Endothelial cell (in vitro differentiated cells): ENCODE measurements at regions not wholly inside any gene's neighbourhood (a gene's known extent, or its start where the extent isn't known, plus 50 kb on each side); places are given as distances from the start of the nearest gene placed in this dataset.

Experiments
- DNase-seq: peaks from one replicate; pipeline ENCODE4 v3.0.0; 2021; ENCODE audit warnings: low spot score
- H3K27ac Mint-ChIP-seq: one replicate; pipeline ENCODE4 v1.8.0; 2021; ENCODE audit warnings: mixed read lengths, inconsistent platforms; ENCODE audit not compliant: unreplicated experiment
- H3K27me3 Mint-ChIP-seq: one replicate; pipeline ENCODE4 v1.8.0; 2021; ENCODE audit warnings: mild to moderate bottlenecking, moderate library complexity, mixed read lengths, inconsistent platforms; ENCODE audit not compliant: unreplicated experiment
- H3K36me3 Mint-ChIP-seq: one replicate; pipeline ENCODE4 v1.8.0; 2021; ENCODE audit warnings: mild to moderate bottlenecking, low read depth, mixed read lengths, inconsistent platforms; ENCODE audit not compliant: unreplicated experiment
- H3K4me1 Mint-ChIP-seq: one replicate; pipeline ENCODE4 v1.8.0; 2021; ENCODE audit warnings: mild to moderate bottlenecking, mixed read lengths, inconsistent platforms; ENCODE audit not compliant: unreplicated experiment
- H3K4me3 Mint-ChIP-seq: one replicate; pipeline ENCODE4 v1.8.0; 2021; ENCODE audit warnings: mild to moderate bottlenecking, mixed read lengths, inconsistent platforms; ENCODE audit not compliant: unreplicated experiment
- H3K9me3 Mint-ChIP-seq: one replicate; pipeline ENCODE4 v1.8.0; 2021; ENCODE audit warnings: mixed read lengths, inconsistent platforms; ENCODE audit not compliant: unreplicated experiment
- TF ChIP-seq, protein P1 (sequence below): fragments of 200-600 bp; sonication (generic); IDR thresholded peaks from one replicate; pipeline ENCODE4 v1.5.0; 2021; ENCODE audit warnings: antibody characterized with exemption; ENCODE audit not compliant: unreplicated experiment

DNA sequence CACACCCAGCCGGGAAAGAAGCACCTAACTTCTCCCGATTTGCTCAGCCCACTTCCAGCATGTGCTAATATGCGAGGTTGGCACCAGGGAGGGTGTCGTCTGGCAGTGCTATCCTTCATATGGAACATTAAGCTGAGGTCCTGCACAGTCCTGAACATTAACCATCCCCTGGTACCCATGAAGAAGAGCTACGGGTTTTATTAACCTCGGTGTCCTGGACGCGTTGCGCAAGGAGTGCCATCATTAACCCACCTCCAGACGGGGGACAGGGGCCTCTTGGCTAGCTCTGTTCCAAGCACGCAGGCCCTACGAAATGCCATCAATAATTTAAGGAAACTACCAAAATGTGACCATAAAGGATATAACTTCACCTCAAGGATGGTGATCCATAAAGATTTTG, 193.5 kb downstream of the MAF start:
- H3K9me3 Mint-ChIP-seq, result no peaks in the 10 kb centered on the region
- no peak overlapping the region for H3K27ac Mint-ChIP-seq
- H3K27me3 Mint-ChIP-seq, result peaks cover 4% of the 10 kb centered on the region
- TF ChIP-seq, protein P1, sequence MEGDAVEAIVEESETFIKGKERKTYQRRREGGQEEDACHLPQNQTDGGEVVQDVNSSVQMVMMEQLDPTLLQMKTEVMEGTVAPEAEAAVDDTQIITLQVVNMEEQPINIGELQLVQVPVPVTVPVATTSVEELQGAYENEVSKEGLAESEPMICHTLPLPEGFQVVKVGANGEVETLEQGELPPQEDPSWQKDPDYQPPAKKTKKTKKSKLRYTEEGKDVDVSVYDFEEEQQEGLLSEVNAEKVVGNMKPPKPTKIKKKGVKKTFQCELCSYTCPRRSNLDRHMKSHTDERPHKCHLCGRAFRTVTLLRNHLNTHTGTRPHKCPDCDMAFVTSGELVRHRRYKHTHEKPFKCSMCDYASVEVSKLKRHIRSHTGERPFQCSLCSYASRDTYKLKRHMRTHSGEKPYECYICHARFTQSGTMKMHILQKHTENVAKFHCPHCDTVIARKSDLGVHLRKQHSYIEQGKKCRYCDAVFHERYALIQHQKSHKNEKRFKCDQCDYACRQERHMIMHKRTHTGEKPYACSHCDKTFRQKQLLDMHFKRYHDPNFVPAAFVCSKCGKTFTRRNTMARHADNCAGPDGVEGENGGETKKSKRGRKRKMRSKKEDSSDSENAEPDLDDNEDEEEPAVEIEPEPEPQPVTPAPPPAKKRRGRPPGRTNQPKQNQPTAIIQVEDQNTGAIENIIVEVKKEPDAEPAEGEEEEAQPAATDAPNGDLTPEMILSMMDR, result no peak
- H3K36me3 Mint-ChIP-seq, result no peaks in the 10 kb centered on the region
- H3K4me1 Mint-ChIP-seq, result peaks cover 18% of the 10 kb centered on the region
- no peak for DNase-seq
- H3K4me3 Mint-ChIP-seq, result no peak overlapping the region

DNA sequence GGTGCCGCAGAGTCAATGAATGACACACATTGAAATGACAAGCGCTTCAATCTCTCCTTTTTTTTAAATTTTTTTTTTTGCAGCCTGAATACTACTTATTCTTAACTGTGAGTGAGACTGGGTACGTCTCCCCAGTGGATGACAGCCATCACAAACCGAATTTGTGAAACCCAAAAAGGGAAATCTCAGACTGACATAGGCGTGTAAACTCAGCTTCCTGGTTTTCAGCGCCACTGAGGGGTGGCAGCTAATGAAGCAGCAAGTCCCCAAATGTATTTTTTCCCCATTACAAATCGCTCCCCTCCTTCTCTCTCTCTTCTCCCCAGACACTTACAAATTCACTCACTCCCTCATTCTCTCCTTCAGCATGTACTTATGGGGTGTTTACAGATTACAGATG, 196.0 kb downstream of the MAF start:
- H3K27me3 Mint-ChIP-seq, result peaks cover 3% of the 10 kb centered on the region
- H3K36me3 Mint-ChIP-seq, result no peaks in the 10 kb centered on the region
- H3K9me3 Mint-ChIP-seq, result no peaks in the 10 kb centered on the region
- no peak overlapping the region for H3K4me3 Mint-ChIP-seq
- no peak overlapping the region for H3K27ac Mint-ChIP-seq
- DNase-seq, result no peak
- TF ChIP-seq, protein P1, result no peak
- H3K4me1 Mint-ChIP-seq, result peaks cover 10% of the 10 kb centered on the region

DNA sequence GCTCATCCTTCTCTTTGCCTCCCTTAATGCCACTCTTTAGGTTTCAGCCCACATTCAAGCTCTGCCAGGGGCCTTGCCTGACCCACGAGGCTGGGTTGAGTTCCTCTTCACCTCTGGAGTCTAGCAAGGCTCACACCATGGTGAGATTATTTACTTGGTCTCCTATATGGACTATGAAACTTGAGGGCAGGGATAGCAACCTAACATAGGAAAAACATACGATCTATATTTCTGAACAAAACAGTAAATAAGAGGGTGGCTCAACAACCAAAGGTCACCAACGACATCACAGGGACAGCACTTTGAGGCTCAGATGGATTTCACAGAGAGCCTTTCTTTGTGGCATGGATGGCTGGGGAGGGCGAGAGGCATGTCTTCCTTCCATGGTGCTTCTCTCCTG, 197.0 kb downstream of the MAF start:
- peaks cover 3% of the 10 kb centered on the region for H3K27me3 Mint-ChIP-seq
- no peak overlapping the region for H3K4me3 Mint-ChIP-seq
- no peak for DNase-seq
- no peak overlapping the region for H3K27ac Mint-ChIP-seq
- H3K4me1 Mint-ChIP-seq, result peaks cover 5% of the 10 kb centered on the region
- no peaks in the 10 kb centered on the region for H3K9me3 Mint-ChIP-seq
- TF ChIP-seq, protein P1, result no peak
- H3K36me3 Mint-ChIP-seq, result no peaks in the 10 kb centered on the region

DNA sequence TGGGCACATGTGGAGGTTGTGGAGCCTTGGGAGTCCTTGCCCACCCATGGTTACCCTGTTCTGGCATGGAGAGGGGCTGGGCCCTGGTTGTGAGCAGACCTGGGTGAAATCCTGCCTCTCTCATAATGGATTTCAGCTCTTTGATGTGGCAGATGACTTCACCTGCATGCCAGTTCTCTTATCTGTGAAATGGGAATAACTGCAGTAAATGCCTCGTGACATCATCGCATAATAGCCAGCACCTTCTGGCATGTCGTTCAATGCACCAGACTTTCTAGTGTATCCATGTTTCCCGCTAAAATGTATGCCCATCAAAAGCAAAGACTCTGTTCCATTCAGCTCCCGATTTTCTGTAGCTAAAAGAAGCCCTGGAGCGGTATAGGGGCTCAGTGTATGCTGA, 197.6 kb downstream of the MAF start:
- H3K9me3 Mint-ChIP-seq, result no peaks in the 10 kb centered on the region
- no peaks in the 10 kb centered on the region for H3K36me3 Mint-ChIP-seq
- H3K27ac Mint-ChIP-seq, result no peak overlapping the region
- H3K4me3 Mint-ChIP-seq, result no peak overlapping the region
- DNase-seq, result no peak
- TF ChIP-seq, protein P1, result no peak
- H3K4me1 Mint-ChIP-seq, result peaks cover 5% of the 10 kb centered on the region
- H3K27me3 Mint-ChIP-seq, result peaks cover 3% of the 10 kb centered on the region

DNA sequence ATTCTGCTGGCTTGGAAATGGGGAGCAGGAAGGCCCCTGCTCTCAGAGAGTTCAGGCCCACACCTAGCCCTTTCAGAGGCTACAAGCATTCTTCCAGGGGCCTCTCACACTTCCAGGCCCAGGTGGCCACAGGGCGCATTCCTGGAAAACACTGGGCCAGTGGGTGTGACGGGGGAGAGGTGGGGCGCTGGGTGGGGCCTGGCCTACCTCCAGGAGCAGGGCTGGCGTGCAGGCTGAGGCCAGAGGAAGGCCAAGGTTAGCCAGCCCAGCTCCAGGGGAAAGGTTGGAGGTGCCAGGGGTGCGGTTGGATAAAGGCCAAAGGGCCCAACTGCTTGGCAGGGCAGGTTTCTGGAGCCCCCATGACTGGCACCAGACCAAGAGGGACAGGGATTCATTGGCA, 198.2 kb downstream of the MAF start:
- H3K27me3 Mint-ChIP-seq, result peaks cover 3% of the 10 kb centered on the region
- H3K27ac Mint-ChIP-seq, result no peak overlapping the region

More for the DNA sequence above, 198.2 kb downstream of the MAF start:
- peaks cover under 1% of the 10 kb centered on the region for H3K4me1 Mint-ChIP-seq
- no peaks in the 10 kb centered on the region for H3K36me3 Mint-ChIP-seq
- no peak for DNase-seq
- H3K9me3 Mint-ChIP-seq, result no peaks in the 10 kb centered on the region
- TF ChIP-seq, protein P1, result no peak
- H3K4me3 Mint-ChIP-seq, result no peak overlapping the region
